Sigmoid colon (tissue), 4 donors: ENCODE measurements at regions not wholly inside any gene's neighbourhood (a gene's known extent, or its start where the extent isn't known, plus 50 kb on each side); places are given as distances from the start of the nearest gene placed in this dataset.

Source experiments
- CTCF ChIP-seq, 4 experiments: fragments of 450-650 bp in 3 of 4; fragments of 200-600 bp in 1 of 4; IDR thresholded peaks; one replicate each; pipeline ENCODE4 v1.5.1; 2016 to 2019; ENCODE audit warnings: antibody characterized with exemption in 4 of 4, mild to moderate bottlenecking in 3 of 4, moderate library complexity in 2 of 4
- POLR2A ChIP-seq, 2 donors: fragments of 450-650 bp; IDR thresholded peaks; one replicate each; pipeline ENCODE4 v1.6.1; 2016; ENCODE audit warnings: antibody characterized with exemption in 2 of 2, mild to moderate bottlenecking in 2 of 2, moderate library complexity in 2 of 2
- POLR2AphosphoS5 ChIP-seq, 4 donors: sonication (generic); formaldehyde crosslinking; IDR thresholded peaks; one replicate each; pipeline ENCODE4 v1.6.1; 2017; ENCODE audit warnings: antibody characterized with exemption in 4 of 4

- TF ChIP-seq CTCF (IDR thresholded peaks at IDR 0.05) (no peak), POLR2A (IDR thresholded peaks at IDR 0.05) (no peak), POLR2AphosphoS5 (IDR thresholded peaks at IDR 0.05) (no peak)
These were observed 71.6 kb downstream of the BOLA3 start for GRCh38 chr2:74076074-74076470.
